Ascending aorta (tissue), 2 donors: ENCODE measurements at regions not wholly inside any gene's neighbourhood (a gene's known extent, or its start where the extent isn't known, plus 50 kb on each side); places are given as distances from the start of the nearest gene placed in this dataset.

Experiments used
- DNase-seq, 2 donors: peaks; one replicate each; pipeline ENCODE4 v3.0.0-alpha.2; 2019; ENCODE audit warnings: low spot score in 2 of 2
- H3K27ac ChIP-seq, 2 donors: fragments of 200-600 bp; sonication (generic); one replicate each; pipeline ENCODE4 v1.5.1; 2016 to 2017; ENCODE audit warnings: mild to moderate bottlenecking in 1 of 2
- H3K27me3 ChIP-seq: fragments of 200-600 bp; sonication (generic); one replicate; pipeline ENCODE4 v1.5.1; 2017
- H3K36me3 ChIP-seq, 2 donors: fragments of 200-600 bp; sonication (generic); one replicate each; pipeline ENCODE4 v1.5.1; 2016
- H3K4me1 ChIP-seq, 2 donors: fragments of 200-600 bp; sonication (generic); one replicate each; pipeline ENCODE4 v1.5.1; 2016 to 2017; ENCODE audit warnings: mild to moderate bottlenecking in 1 of 2
- H3K4me3 ChIP-seq, 2 donors: fragments of 200-600 bp; sonication (generic); one replicate each; pipeline ENCODE4 v1.5.1; 2016 to 2017; ENCODE audit warnings: mild to moderate bottlenecking in 1 of 2
- H3K9me3 ChIP-seq, 2 donors: fragments of 200-600 bp; sonication (generic); one replicate each; pipeline ENCODE4 v1.5.1; 2016
- intact Hi-C: fragments of 100-400 bp; cut with DNase I; formaldehyde crosslinking; loops from one replicate; pipeline ENCODE4 v1.15.1; 2023
- TF ChIP-seq, protein P1 (sequence below), 3 experiments: fragments of 200-600 bp in 2 of 3; fragments of 450-650 bp in 1 of 3; sonication (generic) in 2 of 3; IDR thresholded peaks; one replicate each; pipeline ENCODE4 v1.5.1; 2016 to 2019; ENCODE audit warnings: antibody characterized with exemption in 3 of 3, mild to moderate bottlenecking in 1 of 3, moderate library complexity in 1 of 3

DNA sequence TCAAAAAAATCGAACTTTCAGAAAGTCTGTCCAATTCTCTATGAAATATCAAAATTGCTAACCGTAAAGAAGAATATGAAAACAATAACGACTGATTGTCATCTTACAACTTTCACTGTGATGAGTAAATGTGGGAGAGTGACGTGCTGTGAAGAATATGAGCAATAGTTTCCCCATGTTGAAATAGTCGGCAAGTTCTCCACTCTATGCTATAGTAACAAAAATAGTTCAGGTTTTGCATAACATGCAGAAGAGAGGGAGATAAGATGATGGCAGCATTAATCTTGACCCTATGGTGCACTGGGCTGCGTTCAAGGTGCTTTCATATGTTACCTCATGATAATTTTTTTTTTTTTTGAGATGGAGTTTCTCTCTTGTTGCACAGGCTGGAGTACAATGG is 196.8 kb upstream of the CYRIA start:
- H3K27ac ChIP-seq, result no peak overlapping the region
- TF ChIP-seq, protein P1, sequence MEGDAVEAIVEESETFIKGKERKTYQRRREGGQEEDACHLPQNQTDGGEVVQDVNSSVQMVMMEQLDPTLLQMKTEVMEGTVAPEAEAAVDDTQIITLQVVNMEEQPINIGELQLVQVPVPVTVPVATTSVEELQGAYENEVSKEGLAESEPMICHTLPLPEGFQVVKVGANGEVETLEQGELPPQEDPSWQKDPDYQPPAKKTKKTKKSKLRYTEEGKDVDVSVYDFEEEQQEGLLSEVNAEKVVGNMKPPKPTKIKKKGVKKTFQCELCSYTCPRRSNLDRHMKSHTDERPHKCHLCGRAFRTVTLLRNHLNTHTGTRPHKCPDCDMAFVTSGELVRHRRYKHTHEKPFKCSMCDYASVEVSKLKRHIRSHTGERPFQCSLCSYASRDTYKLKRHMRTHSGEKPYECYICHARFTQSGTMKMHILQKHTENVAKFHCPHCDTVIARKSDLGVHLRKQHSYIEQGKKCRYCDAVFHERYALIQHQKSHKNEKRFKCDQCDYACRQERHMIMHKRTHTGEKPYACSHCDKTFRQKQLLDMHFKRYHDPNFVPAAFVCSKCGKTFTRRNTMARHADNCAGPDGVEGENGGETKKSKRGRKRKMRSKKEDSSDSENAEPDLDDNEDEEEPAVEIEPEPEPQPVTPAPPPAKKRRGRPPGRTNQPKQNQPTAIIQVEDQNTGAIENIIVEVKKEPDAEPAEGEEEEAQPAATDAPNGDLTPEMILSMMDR (IDR thresholded peaks at IDR 0.05), result no peak
- DNase-seq, result no peak
- no peak overlapping the region for H3K4me3 ChIP-seq
- H3K9me3 ChIP-seq, result no peaks in the 10 kb centered on the region
- intact Hi-C loops, result no loop called here
- no peaks in the 10 kb centered on the region for H3K4me1 ChIP-seq
- no peaks in the 10 kb centered on the region for H3K27me3 ChIP-seq
- H3K36me3 ChIP-seq, result no peaks in the 10 kb centered on the region

DNA sequence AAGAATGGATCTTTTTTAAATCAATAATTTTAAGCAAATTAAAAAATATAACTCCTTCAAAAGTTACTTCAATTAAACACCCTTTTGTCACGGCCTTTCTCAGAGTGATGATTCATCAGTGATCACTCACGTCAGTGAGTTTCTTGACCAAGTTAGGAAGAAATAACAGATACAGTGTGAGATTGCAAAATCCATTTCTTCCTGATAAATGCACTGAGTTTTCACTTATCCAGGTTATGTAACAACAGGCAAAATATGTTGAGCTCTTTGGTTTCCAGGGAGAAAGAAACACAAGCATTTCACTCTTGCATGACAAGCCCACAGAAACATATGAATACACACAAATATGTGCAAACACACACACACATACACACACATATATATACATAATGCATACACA is 195.9 kb upstream of the CYRIA start:
- no peaks in the 10 kb centered on the region for H3K27me3 ChIP-seq
- TF ChIP-seq, protein P1 (IDR thresholded peaks at IDR 0.05), result no peak
- no peak for DNase-seq
- H3K4me3 ChIP-seq, result no peak overlapping the region
- no peaks in the 10 kb centered on the region for H3K9me3 ChIP-seq
- intact Hi-C loops, result no loop called here
- no peak overlapping the region for H3K27ac ChIP-seq
- H3K36me3 ChIP-seq, result no peaks in the 10 kb centered on the region
- no peaks in the 10 kb centered on the region for H3K4me1 ChIP-seq

DNA sequence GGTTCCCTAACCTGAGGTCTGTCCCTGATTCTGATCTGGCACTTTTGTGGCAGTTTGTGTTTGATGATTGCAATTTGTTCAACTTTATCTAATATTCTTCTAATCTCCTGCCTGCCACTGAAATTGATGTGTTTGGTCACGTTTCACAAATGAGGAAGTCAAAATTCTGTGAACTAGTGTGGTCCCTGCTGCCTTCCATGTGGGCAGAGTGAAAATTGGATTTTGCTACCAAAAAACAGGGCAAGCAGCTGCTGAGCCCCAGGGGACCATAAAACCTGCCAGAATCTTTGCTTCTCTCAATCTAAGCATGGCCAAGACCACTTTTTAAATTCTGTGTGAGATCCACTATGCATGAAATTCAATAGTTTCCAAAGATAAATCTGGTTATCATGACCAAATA is 195.5 kb upstream of the CYRIA start:
- TF ChIP-seq, protein P1 (IDR thresholded peaks at IDR 0.05), result no peak
- no peaks in the 10 kb centered on the region for H3K36me3 ChIP-seq
- no peak overlapping the region for H3K4me3 ChIP-seq
- DNase-seq, result no peak
- H3K9me3 ChIP-seq, result no peaks in the 10 kb centered on the region
- H3K4me1 ChIP-seq, result no peaks in the 10 kb centered on the region
- no peaks in the 10 kb centered on the region for H3K27me3 ChIP-seq
- no peak overlapping the region for H3K27ac ChIP-seq
- intact Hi-C loops, result no loop called here

DNA sequence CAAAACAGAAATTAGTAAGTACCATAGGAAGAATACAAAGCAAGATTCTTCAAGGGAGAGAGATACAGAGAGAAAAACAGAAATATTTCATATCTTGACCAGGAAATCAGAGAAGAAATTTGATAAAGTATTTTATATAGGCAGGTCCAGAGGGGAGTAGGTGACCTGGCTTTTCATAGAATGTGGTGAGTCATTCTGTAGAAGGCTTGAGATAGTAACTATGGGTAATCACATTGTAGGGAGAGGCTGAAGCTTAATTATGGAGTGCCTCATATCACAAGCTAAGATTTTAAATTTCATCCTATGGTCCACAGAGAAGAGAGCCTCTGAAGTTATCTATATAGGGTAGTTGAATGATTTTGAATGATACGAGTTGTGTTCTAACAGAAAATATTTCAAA is 195.0 kb upstream of the CYRIA start:
- TF ChIP-seq, protein P1 (IDR thresholded peaks at IDR 0.05), result no peak

DNA sequence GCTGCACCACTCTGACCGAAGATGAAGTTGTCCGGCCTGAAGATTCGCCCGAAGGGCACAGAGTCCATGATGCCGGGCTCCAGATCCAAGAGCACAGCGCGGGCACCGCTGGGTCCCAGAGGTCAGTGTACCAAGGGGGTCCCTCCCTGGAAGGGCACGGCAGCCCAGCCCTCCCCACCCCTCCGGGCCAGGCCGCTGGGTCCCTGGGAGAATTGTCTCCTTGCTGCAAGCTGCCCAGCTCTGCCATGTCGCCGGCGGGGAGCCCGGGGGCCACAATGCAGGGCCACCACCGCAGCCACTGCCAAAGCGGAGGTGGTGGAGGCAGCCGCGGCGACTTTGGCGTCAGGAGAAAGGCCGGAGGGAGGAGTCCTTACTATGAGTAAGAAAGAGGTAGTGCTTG is 189.5 kb upstream of the CYRIA start:
- intact Hi-C loops, result no loop called here
- TF ChIP-seq, protein P1 (IDR thresholded peaks at IDR 0.05), result no peak
- no peak for DNase-seq
- Histone ChIP-seq H3K36me3 (no peaks in the 10 kb centered on the region), H3K4me1 (no peaks in the 10 kb centered on the region), H3K27ac (no peak overlapping the region), H3K4me3 (no peak overlapping the region), H3K9me3 (no peaks in the 10 kb centered on the region), H3K27me3 (no peaks in the 10 kb centered on the region)

More for the DNA sequence above, 195.0 kb upstream of the CYRIA start:
- H3K36me3 ChIP-seq, result no peaks in the 10 kb centered on the region
- no peak overlapping the region for H3K27ac ChIP-seq
- H3K27me3 ChIP-seq, result no peaks in the 10 kb centered on the region
- H3K4me3 ChIP-seq, result no peak overlapping the region
- no peak for DNase-seq
- no peaks in the 10 kb centered on the region for H3K4me1 ChIP-seq
- intact Hi-C loops, result no loop called here
- H3K9me3 ChIP-seq, result no peaks in the 10 kb centered on the region

DNA sequence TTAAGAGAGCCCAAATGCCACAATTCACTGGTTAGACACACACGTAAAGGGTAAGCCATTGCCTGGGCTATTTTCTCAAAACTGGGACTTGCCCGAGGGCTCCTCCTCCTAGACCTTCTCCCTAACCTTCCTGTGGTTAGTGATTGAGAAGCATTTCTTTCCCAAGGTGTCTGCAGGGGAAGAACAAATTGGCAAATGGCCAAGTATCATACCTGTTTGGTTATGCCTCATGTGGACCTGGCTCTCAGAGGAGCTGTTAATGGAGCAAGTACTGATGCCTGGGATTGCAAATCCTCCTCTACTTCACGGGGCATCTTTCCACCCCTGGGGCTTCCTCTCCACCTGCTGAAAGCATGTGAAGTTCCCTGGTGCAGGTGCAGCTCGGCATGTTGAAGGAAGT is 187.5 kb upstream of the CYRIA start:
- intact Hi-C loops, result no loop called here
- no peaks in the 10 kb centered on the region for H3K9me3 ChIP-seq
- H3K4me1 ChIP-seq, result no peaks in the 10 kb centered on the region
- TF ChIP-seq, protein P1 (IDR thresholded peaks at IDR 0.05), result no peak
- no peak overlapping the region for H3K27ac ChIP-seq
- no peaks in the 10 kb centered on the region for H3K36me3 ChIP-seq
- no peak for DNase-seq
- no peaks in the 10 kb centered on the region for H3K27me3 ChIP-seq
- H3K4me3 ChIP-seq, result no peak overlapping the region
